HG02885 (cell line): ENCODE measurements at regions not wholly inside any gene's neighbourhood (a gene's known extent, or its start where the extent isn't known, plus 50 kb on each side); places are given as distances from the start of the nearest gene placed in this dataset.

Experiments used
- ATAC-seq: cut with Tn5 transposase; IDR thresholded peaks from one replicate; pipeline ENCODE4 v1.9.1; 2021; ENCODE audit warnings: mild to moderate bottlenecking; ENCODE audit not compliant: unreplicated experiment, poor library complexity

DNA sequence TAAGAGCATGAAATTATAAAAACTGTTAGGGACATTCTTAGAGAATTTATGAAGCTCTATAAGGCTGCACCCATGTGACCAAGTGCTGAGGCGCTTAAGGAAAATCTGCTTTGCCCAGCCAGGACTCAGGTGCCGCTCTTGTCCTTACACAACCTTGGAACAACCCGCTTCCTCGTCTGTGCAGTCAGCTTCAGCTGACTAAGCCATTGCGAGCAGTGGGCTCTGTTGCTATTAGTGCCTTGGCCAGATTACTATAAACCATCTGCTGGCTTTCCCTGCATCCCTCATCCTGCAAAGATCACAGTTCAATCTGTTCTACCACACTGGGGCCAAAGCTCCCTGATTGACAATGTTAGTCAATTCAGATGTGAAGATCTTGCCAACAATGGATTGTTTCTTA lies 89.1 kb upstream of the E2F3 start:
- ATAC-seq: no peak

GRCh38 chr6:20313051-20313450 lies 88.6 kb upstream of the E2F3 start:
- ATAC-seq: no peak

- ATAC-seq: no peak
These were observed 87.6 kb upstream of the E2F3 start for GRCh38 chr6:20313960-20314530.

DNA sequence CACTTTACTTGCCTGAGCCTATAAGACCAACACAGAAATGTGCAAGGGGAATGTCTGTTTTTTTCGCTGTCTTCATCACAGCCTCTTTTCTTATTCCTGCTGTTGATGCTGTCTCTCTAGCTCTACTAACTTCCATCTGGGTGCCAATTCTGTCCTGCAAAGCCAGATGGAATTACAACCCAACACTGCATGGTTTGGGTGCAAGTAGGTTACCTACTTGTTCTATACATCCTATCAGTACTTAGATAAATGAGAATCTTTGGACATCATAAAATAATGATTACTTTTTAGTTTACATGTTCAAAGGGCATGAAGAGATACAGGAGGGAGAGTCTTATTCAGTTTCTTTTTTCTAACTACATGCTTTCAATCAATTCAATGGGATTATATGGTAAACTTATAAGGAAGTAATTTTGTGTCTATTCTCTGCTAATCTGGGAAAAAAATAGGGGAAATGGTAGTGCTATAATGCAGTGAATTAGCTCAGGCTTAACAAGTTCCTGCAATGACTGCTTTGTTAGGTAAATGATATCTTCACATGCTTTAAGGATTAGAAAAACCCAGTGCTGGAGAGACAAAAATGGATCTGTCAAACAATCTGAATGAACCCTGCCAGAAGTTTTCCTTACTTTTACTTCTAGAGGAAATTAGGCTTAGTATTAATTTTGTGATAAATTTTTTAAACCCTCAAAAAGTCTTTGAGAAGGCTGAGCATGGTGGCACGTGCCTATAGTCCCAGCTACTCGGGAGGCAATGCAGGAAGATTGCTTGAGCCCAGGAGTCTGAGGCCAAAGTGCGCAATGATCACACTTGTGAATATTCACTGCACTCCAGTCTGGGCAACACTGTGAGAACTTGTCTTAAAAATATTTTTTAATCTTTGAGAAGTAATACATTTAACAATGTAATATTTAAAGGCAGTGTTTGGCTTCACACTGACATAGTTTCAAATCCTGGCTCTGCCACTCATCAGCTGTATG lies 86.5 kb upstream of the E2F3 start:
- no peak for ATAC-seq

DNA sequence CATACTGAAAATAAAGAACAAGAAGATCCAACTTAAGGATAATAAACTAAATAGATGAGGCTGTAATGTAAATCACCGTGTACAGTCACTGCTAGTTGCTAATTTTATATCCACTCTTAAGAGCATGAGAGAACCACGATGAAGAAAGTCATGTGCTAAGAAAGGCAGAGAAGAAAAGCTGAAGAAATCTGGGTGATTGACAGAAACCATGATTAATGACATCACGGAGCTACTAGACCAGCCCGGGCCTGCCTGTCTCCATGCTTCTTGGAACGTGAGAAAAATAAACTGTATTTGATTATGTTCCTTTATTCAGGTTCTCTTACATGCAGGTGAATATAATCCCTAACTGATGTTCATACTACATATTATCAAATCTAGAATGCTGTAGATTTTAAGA lies 84.2 kb upstream of the E2F3 start:
- no peak for ATAC-seq

GRCh38 chr6:20318851-20319387 lies 82.8 kb upstream of the E2F3 start:
- ATAC-seq: no peak

GRCh38 chr6:20319520-20320357 lies 81.9 kb upstream of the E2F3 start:
- ATAC-seq: peak; percentile 98

- ATAC-seq: no peak
These were observed 75.8 kb upstream of the E2F3 start for GRCh38 chr6:20325641-20326421.

DNA sequence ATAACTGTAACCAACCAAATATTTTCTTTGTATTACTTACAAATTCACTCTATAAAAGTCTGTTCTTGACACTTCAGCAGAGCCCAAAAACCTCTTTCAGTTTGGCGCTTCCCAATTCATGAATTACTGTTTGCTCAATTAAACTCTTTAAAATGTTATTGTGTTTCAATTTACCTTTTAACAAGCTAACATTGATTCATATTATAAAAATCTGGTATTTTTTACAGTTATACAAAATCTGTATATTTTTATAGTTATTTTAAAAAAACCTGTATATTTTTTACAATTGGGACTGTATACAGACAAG lies 75.3 kb upstream of the E2F3 start:
- ATAC-seq: no peak

DNA sequence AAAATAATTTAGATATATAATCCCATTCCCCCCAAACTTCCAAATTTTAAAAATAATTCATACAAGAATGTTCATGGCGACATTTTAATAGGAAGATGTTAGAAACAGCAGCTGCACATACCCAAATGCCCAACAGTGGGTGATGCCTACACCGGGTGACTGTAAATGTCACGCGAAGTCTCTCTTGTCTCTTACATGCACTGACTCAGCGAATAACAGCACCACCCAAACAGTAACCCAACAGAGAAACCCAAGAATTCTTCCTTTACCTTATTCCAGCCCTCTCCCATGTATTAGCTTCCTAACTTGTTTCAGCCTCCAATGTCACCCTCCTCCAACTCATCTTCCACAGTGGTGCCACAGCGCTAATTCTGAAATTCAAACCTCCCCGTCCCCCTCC lies 74.5 kb upstream of the E2F3 start:
- no peak for ATAC-seq

DNA sequence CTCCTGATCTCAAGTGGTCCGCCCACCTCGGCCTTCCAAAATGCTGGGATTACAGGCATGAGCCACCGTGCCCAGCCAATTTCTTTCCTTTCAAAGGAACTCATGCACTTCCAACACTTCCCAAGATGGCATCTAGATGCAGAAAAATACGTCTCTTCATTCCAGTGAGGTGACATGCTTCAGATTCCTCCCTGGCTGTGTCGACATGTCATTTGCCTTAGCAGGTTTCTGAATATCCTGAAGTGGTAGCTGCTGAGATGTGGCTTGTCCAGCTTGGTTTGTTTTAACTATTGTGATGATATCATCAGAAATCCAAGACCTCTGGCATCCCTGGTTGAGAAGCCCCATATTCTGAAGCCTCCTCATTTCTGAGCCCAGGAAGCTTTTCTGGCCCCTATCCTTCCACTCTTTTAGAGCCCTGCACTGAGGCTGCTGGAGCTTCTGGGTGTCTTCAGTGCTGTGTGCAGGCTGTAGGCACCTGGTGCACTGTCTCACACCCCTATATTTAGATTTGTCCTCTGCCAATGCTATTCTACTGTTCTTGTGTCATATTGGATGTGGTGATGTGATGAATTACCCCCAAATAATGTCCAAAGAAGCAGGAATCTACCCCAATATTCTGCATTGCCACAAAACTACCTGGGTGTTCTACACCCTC lies 73.3 kb upstream of the E2F3 start:
- no peak for ATAC-seq

DNA sequence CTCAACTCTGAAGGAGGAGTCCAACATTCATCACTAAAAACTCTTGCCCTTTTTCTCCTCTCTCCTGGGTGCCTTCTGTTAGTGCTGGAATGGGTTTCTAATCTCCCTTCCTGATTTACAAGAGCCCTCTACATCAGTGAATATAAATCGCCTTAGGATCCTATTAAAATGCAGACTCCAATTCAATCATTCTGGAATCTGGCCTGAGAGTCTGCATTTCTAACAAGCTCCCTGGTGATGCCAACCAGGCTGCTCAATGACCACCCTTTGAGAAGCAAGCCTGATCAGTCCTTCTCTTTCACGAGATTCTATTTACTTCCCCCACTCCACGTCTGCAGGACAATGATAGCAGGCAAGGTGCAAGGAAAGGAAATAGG lies 72.8 kb upstream of the E2F3 start:
- ATAC-seq: no peak

DNA sequence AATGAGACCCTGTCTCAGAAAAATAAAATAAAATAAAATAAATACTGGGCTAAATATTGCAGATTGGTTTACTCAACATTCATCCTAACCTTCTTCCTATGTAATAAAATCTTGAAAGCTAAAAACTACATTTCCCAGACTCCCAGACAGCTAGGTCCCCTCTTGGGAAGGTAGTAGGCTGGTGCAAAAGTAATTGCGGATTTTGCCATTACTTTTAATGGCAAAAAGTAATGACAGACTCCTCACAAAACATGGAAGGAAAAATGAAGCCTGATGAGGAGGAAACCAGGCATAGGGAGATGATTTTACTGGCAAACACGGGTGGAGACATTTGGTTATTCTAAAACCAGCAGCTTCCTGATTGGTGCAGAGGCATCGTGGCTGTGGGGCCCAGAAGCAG lies 70.6 kb upstream of the E2F3 start:
- no peak for ATAC-seq

DNA sequence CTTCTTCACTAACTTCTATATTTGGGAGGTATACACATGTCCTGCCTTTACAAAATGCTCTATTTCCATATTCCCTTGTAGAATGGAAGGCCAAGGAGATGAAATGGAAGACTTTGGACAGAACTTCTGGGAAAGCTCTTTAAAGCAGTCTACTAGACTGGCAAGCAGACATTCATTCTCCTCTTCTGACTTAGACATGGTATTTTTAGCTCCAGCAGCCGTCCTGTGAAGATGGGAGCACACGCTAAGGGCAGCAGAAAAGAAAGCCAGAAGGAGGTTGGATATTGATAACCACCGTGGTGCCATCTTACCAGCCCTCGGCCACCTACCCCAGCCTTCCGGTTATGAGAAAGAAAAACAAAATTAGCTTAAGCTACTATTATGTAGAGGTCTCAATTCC lies 70.1 kb upstream of the E2F3 start:
- ATAC-seq: no peak

DNA sequence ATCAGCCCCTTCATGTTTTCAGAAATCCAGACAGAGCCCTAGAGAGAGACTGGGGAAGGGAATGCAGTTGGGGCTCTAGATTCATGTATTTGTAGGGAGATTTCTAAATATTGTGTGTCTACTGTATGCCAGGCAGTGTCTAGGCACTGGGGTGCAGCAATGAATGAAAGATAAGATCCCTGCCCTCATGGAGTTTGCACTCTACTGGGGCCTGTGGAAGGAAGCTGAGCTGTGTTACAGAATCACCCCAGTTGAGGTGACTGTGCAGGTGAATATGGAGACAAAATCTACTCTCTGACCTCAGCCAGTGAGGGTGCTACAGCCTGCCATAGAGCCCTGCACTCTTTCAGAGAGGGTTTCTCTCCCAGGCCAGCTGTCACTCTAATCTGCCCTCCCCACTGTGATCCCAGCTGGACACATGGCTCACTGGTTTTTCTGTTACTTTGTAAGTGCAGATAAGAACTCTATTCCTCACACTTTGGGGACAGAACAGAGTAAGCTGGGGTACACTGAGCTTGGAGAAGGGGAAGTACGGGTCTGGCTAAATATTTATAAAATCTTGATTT lies 69.2 kb upstream of the E2F3 start:
- ATAC-seq: no peak

- ATAC-seq: no peak
These were observed 67.9 kb upstream of the E2F3 start for GRCh38 chr6:20333721-20334269.

DNA sequence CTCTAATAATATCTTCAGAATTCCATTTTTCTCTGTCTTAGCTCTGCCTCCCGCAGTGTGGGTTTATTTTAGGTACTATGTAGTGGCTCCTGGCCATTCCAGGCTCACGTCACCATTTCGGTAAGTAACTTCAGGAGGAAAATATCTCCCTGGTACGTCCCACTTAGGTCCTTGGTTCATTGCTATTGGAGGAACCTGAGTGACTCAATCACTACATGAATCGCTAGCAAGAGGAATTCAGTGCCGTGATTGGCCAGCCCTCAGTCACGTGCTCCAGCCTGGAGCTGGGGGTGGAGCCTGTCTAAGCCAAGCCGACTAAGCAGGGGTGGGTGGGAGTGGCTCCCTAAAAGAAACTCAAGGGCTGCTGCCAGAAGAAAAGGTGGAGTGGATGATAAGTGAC lies 67.3 kb upstream of the E2F3 start:
- no peak for ATAC-seq

DNA sequence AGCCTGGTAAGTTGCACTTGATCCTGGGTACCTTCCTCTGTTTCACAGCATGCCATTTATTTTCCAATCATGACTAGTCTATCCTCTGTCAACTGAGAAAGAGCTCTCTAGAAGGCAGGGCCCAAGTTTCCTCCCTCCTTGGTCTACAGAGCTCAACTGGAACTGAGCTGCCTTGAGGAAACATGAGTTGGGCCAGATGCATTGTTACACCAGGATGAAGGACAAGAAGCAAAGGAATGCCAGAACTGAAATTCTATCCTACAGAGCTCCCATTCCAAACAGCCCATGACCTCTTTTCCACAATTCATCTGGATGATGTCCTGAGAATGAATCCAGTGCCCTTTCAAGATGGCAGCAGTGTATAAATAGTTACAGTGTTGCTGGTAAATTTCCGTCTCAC lies 66.7 kb upstream of the E2F3 start:
- ATAC-seq: no peak

DNA sequence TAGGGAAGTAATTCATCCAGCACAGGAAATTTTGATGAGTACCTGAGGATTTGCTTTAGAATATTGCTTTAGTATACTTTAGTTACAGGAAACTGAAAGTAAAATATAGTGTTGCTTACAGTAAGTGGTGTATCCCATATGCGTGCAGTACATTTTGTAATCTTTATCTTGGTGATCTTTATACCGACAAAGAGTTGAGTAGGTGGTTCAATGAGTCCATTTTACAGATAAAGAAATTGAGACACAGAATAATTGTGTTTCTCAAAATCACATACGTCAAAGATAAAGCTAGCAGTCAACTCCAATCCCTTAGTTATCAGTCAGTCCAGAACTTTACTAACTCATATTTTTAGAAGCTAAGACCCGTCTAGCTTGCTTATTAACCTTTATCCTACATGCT lies 65.8 kb upstream of the E2F3 start:
- no peak for ATAC-seq
